ENCODE measurements at regions not wholly inside any gene's neighbourhood (a gene's known extent, or its start where the extent isn't known, plus 50 kb on each side); places are given as distances from the start of the nearest gene placed in this dataset.

DNA sequence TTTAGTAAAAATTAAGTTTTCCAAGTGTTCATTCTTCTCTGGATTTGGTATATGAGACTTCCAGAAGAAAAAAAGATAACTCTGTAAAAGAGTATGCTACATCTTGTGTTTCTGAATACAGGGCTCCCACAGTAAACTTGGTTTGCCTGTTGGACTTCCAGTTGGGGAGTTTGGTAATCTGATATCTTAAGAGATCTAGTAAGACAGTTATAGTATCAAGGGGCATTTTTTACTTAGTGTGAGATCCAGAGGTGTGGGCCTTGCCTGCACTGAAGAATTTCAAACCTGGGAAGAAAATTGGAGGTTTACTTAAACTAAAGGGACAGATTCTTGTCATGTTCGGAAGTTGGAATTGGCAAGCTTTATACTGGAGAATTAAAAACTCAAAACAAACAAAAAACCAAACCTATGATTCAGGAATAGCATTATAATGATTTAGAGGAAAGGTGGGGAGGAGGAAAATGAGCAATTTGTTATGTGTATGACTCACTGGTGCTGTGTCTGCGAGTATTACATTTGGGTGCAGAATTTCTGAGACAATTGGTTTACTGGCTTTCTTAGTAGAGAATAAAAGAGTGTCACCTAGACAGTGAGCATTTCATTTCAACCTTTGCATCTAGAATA is 58.9 kb upstream of the ULK4 start:
- TF ChIP-seq, protein P1, sequence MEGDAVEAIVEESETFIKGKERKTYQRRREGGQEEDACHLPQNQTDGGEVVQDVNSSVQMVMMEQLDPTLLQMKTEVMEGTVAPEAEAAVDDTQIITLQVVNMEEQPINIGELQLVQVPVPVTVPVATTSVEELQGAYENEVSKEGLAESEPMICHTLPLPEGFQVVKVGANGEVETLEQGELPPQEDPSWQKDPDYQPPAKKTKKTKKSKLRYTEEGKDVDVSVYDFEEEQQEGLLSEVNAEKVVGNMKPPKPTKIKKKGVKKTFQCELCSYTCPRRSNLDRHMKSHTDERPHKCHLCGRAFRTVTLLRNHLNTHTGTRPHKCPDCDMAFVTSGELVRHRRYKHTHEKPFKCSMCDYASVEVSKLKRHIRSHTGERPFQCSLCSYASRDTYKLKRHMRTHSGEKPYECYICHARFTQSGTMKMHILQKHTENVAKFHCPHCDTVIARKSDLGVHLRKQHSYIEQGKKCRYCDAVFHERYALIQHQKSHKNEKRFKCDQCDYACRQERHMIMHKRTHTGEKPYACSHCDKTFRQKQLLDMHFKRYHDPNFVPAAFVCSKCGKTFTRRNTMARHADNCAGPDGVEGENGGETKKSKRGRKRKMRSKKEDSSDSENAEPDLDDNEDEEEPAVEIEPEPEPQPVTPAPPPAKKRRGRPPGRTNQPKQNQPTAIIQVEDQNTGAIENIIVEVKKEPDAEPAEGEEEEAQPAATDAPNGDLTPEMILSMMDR (IDR thresholded peaks at IDR 0.05), result no peak
- Mint-ChIP-seq H3K36me3 (ENCODE audit: low read depth) (peaks cover 4% of the 10 kb centered on the region), H3K4me1 (peaks cover 95% of the 10 kb centered on the region), H3K4me3 (no peak overlapping the region), H3K27me3 (no peaks in the 10 kb centered on the region), H3K27ac (peak overlapping the region; percentile 15), H3K9me3 (peaks cover 2% of the 10 kb centered on the region)
- CTCF ChIA-PET, result no interaction called here
- ATAC-seq (ENCODE audit: low read depth), result no peak
- POLR2A ChIA-PET, result interaction anchor here (1.7 kb wide), 1 partner anchor 8 kb away, joined by 7 read pairs; no protein-coding TSS in a partner anchor
- intact Hi-C loops (cut with micrococcal nuclease), result no loop called here
- no peak for DNase-seq

DNA sequence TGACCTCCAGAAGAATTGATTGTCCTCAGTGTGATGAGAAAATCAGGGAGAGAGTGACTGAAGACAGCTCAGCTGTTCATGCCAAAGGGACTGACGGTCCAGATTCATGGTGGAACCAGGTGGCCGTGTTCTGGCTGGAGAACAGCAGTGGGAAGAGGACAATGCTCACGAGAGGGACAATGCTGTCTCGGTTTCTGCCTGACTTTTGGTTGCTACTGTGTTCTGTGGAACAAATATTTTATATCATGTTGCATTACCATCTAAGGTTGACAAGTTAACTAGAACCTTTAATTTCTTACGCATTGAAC is 58.0 kb upstream of the ULK4 start:
- H3K27me3 Mint-ChIP-seq, result no peaks in the 10 kb centered on the region
- ChIA-PET POLR2A (interaction anchor here (1.7 kb wide), 1 partner anchor 7 kb away, joined by 7 read pairs; no protein-coding TSS in a partner anchor), CTCF (no interaction called here)
- H3K4me1 Mint-ChIP-seq, result peaks cover 95% of the 10 kb centered on the region
- H3K27ac Mint-ChIP-seq, result peak overlapping the region; percentile 54
- TF ChIP-seq, protein P1 (IDR thresholded peaks at IDR 0.05), result no peak
- DNase-seq (no peak), ATAC-seq (ENCODE audit: low read depth) (no peak)
- intact Hi-C loops (cut with micrococcal nuclease), result no loop called here
- peaks cover 6% of the 10 kb centered on the region for H3K36me3 Mint-ChIP-seq (ENCODE audit: low read depth)
- H3K4me3 Mint-ChIP-seq, result no peak overlapping the region
- peaks cover 2% of the 10 kb centered on the region for H3K9me3 Mint-ChIP-seq

DNA sequence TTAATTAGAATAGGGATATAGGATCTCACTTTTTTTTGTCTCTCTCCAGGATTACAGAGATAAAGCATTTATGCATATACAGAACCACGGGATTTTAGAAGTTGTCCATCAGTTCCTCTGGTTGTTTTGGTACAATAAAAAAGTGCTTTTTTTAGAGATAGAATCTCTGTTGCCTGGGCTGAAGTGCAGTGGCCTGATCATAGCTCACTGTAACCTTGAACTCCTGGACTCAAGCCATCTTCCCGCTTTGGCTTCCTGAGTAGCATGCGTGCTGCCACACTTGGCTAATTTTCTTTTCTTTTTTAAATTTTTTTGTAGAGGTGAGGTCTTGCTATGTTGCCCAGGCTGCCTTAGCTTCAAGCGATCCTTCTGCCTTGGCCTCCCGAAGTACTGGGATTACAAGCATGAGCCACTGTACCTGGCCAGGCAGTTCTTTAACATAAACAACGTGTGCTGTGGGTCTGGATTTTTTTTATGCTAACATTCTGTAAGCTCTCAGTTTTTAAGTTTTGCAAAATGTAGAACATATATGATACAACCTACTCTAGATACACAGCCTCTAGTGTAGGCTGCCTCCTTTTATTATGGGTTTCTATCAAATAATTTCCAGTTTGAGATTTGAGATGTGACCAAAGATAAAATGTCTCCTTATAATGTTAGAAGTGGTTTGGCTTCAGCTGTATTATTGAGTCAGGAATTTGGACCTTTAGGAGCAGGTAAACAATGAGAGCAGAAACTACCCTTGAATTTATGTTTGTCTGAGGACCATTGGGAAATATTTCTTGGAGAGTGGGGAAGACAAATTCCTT is 57.4 kb upstream of the ULK4 start:
- TF ChIP-seq, protein P1 (IDR thresholded peaks at IDR 0.05), result no peak
- CTCF ChIA-PET, result interaction anchor here (1.0 kb wide), 1 partner anchor 59 kb away, joined by 3 read pairs; no protein-coding TSS in a partner anchor
- ATAC-seq (ENCODE audit: low read depth) (no peak), DNase-seq (no peak)
- Mint-ChIP-seq H3K27me3 (no peaks in the 10 kb centered on the region), H3K4me1 (peaks cover 93% of the 10 kb centered on the region), H3K4me3 (no peak overlapping the region), H3K36me3 (ENCODE audit: low read depth) (peaks cover 9% of the 10 kb centered on the region), H3K27ac (no peak overlapping the region), H3K9me3 (peaks cover 2% of the 10 kb centered on the region)
- POLR2A ChIA-PET, result no interaction called here
- intact Hi-C loops (cut with micrococcal nuclease), result no loop called here

DNA sequence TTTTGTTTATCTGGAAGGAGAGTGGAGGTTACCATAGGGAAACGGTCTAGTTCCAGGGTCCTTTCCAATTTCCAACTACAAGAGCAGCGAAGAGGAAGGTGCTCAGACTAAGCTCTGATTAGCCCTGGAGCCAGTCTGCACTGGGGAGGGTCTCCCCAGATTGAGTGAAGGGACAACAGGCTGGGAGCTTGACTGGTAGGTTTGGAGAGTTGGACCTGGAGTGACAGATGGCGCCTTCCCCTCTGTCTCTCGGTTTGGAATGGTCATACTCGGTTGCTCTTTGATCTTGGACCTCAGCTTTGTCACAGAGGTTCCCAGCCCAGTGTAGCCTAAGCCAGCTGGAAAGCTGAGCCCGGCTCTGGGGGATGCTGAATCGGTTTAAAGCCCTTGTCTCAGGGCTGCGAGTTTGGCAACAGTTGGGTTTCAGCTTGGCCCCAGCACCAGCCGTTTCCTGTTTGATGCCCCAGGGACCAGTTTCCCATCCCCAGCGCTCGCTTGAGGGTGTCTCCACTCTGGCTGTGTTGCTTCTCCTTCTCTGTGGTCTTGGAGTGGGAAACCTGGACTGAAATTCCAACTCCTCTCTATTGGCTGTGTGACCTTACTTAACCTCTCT is 53.1 kb upstream of the ULK4 start:
- Mint-ChIP-seq H3K27me3 (no peaks in the 10 kb centered on the region), H3K36me3 (ENCODE audit: low read depth) (peaks cover 12% of the 10 kb centered on the region), H3K9me3 (no peaks in the 10 kb centered on the region), H3K4me1 (peaks cover 68% of the 10 kb centered on the region), H3K4me3 (peak overlapping the region; percentile 93), H3K27ac (peak overlapping the region; percentile 94)
- ChIA-PET POLR2A (interaction anchor here (0.6 to 3.0 kb wide), 18 partner anchors 10 to 97 kb away, joined by 3 to 28 read pairs (median 9); partner anchors contain the start of genes TRAK1 and ULK4), CTCF (interaction anchor here (1.0 to 3.5 kb wide), 4 partner anchors 52 to 84 kb away, joined by 3 to 33 read pairs (median 5); no protein-coding TSS in a partner anchor)
- DNase-seq, result peak; percentile 35
- no peak for ATAC-seq (ENCODE audit: low read depth)
- TF ChIP-seq, protein P1 (IDR thresholded peaks at IDR 0.05), result no peak
- intact Hi-C loops (cut with micrococcal nuclease), result loop anchor here (1.0 to 5.0 kb wide), 6 partner anchors 10 to 1706 kb away; partner anchors contain the start of genes EIF1B and NKTR
